Fibroblast of skin of right quadriceps (primary cell): ENCODE measurements at regions not wholly inside any gene's neighbourhood (a gene's known extent, or its start where the extent isn't known, plus 50 kb on each side); places are given as distances from the start of the nearest gene placed in this dataset.
"Not testable (repeated sequence)": the region's sequence is repeated elsewhere in the genome, so short reads cannot be mapped to it uniquely, and the experiment has no call there.

Experiments used
- DNase-seq: peaks from one replicate; pipeline ENCODE4 v3.0.0-alpha.2; 2013

GRCh38 chr3:168975576-168975975 is 687.9 kb downstream of the MECOM start:
- DNase-seq, result no peak

GRCh38 chr3:168974617-168975403 is 688.7 kb downstream of the MECOM start:
- no peak for DNase-seq

- no peak for DNase-seq
These were observed 689.6 kb downstream of the MECOM start for GRCh38 chr3:168973897-168974296.

- no peak for DNase-seq
These were observed 690.3 kb downstream of the MECOM start for GRCh38 chr3:168973206-168973605.

- DNase-seq, result no peak
These were observed 694.9 kb downstream of the MECOM start for GRCh38 chr3:168968609-168969008.

GRCh38 chr3:168964736-168965135 is 698.8 kb downstream of the MECOM start:
- DNase-seq, result no peak

- DNase-seq, result no peak
These were observed 702.2 kb downstream of the MECOM start for GRCh38 chr3:168961271-168961670.

GRCh38 chr3:168959731-168960130 is 703.8 kb downstream of the MECOM start:
- DNase-seq, result no peak

- no peak for DNase-seq
These were observed 705.0 kb downstream of the MECOM start for GRCh38 chr3:168958466-168958865.

GRCh38 chr3:168956076-168956475 is 707.4 kb downstream of the MECOM start:
- no peak for DNase-seq

GRCh38 chr3:168952551-168952950 is 711.0 kb downstream of the MECOM start:
- peak; percentile 29 for DNase-seq

GRCh38 chr3:168951884-168952283 is 711.6 kb downstream of the MECOM start:
- DNase-seq, result no peak

- DNase-seq, result no peak
These were observed 712.1 kb downstream of the MECOM start for GRCh38 chr3:168951368-168951767.

- DNase-seq, result no peak
These were observed 712.9 kb downstream of the MECOM start for GRCh38 chr3:168950622-168951021.

GRCh38 chr3:168939651-168940238 is 723.8 kb downstream of the MECOM start:
- no peak for DNase-seq

- peak; percentile 39 for DNase-seq
These were observed 729.9 kb downstream of the MECOM start for GRCh38 chr3:168933614-168934013.

GRCh38 chr3:168929997-168930396 is 733.5 kb downstream of the MECOM start:
- not testable (repeated sequence) for DNase-seq

- DNase-seq, result no peak
These were observed 737.1 kb downstream of the MECOM start for GRCh38 chr3:168926426-168926825.

- DNase-seq, result no peak
These were observed 737.9 kb downstream of the MECOM start for GRCh38 chr3:168925568-168925967.

- DNase-seq, result peak; percentile 13
These were observed 748.9 kb downstream of the MECOM start for GRCh38 chr3:168914662-168915061.

GRCh38 chr3:168909260-168909659 is 754.3 kb downstream of the MECOM start:
- no peak for DNase-seq

- no peak for DNase-seq
These were observed 768.1 kb downstream of the MECOM start for GRCh38 chr3:168895419-168895818.

GRCh38 chr3:168894214-168894613 is 769.3 kb downstream of the MECOM start:
- DNase-seq, result no peak

GRCh38 chr3:168889666-168890065 is 773.8 kb downstream of the MECOM start:
- DNase-seq, result no peak

GRCh38 chr3:168888781-168889180 is 774.7 kb downstream of the MECOM start:
- DNase-seq, result no peak
